ENCODE measurements at regions not wholly inside any gene's neighbourhood (a gene's known extent, or its start where the extent isn't known, plus 50 kb on each side); places are given as distances from the start of the nearest gene placed in this dataset.

GRCh38 chr9:88694625-88695024 lies 159.6 kb downstream of the NXNL2 start:
- no peaks in the 10 kb centered on the region for H3K4me1 ChIP-seq (ENCODE audit: control insufficient read depth in 1 of 2, extremely low read depth in 1 of 2, insufficient read depth in 2 of 2, low read length in 2 of 2)
- 73% methylated on average over 4 of the region's 12 CpGs for WGBS (ENCODE audit: insufficient coverage)
- no peak overlapping the region for H3K27ac Mint-ChIP-seq
- H3K27me3 ChIP-seq (replicated peaks in 1 of 2; ENCODE audit: control insufficient read depth in 2 of 2, extremely low read depth in 1 of 2, insufficient read depth in 2 of 2, low read length in 1 of 2), result peaks cover 0 to 14% of the 10 kb centered on the region in 2 experiments
- no peaks in the 10 kb centered on the region for H3K9me3 ChIP-seq
- H3K4me3 Mint-ChIP-seq, result no peak overlapping the region
- no peak for ATAC-seq (replicated peaks in 1 of 4)
- peaks cover 4 to 7% (median 5%) of the 10 kb centered on the region in 3 donors for H3K9me3 Mint-ChIP-seq
- ChIA-PET CTCF (no interaction called here), POLR2A (no interaction called here)
- no peaks in the 10 kb centered on the region for H3K4me1 Mint-ChIP-seq
- no peaks in the 10 kb centered on the region for H3K36me3 Mint-ChIP-seq
- H3K4me3 ChIP-seq (ENCODE audit: control insufficient read depth in 1 of 2, extremely low read depth in 1 of 2, low read length in 1 of 2), result no peak overlapping the region
- H3K27ac ChIP-seq (ENCODE audit: low read length), result no peak overlapping the region
- no peak for DNase-seq
- H3K36me3 ChIP-seq (ENCODE audit: control insufficient read depth in 2 of 2, extremely low read depth in 1 of 2, insufficient read depth in 1 of 2, low read length in 1 of 2), result no peaks in the 10 kb centered on the region
- peaks cover 14 to 28% of the 10 kb centered on the region in 2 donors for H3K27me3 Mint-ChIP-seq

DNA sequence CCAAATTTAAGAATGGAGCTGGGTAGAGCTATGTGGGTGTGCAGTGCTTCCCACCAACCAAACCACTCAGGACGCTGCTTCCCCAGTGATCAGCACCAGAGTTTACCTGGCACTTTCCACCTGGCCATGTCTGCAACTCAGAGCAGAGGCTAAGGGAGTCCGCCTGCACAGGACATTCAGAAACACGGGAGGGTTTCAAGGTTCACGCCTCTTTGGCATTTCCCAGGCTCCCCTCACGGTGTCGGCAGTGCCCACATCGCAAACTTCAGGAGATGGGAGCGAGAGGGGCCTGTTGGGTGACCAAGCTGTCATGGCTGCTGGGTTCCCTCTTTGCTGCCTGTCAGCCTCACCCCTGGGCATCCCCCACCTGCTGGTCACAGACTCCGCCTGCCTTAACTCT lies 161.5 kb downstream of the NXNL2 start:
- 83% methylated on average over 8 of the region's 9 CpGs for WGBS (ENCODE audit: insufficient coverage)
- H3K27ac Mint-ChIP-seq, result no peak overlapping the region
- no peak for DNase-seq
- Histone ChIP-seq H3K27ac (ENCODE audit: low read length) (no peak overlapping the region), H3K36me3 (ENCODE audit: control insufficient read depth in 2 of 2, extremely low read depth in 1 of 2, insufficient read depth in 1 of 2, low read length in 1 of 2) (no peaks in the 10 kb centered on the region), H3K4me1 (ENCODE audit: control insufficient read depth in 1 of 2, extremely low read depth in 1 of 2, insufficient read depth in 2 of 2, low read length in 2 of 2) (no peaks in the 10 kb centered on the region), H3K9me3 (no peaks in the 10 kb centered on the region), H3K4me3 (ENCODE audit: control insufficient read depth in 1 of 2, extremely low read depth in 1 of 2, low read length in 1 of 2) (no peak overlapping the region), H3K27me3 (replicated peaks in 1 of 2; ENCODE audit: control insufficient read depth in 2 of 2, extremely low read depth in 1 of 2, insufficient read depth in 2 of 2, low read length in 1 of 2) (peaks cover 0 to 18% of the 10 kb centered on the region in 2 experiments)
- no peak overlapping the region for H3K4me3 Mint-ChIP-seq
- peaks cover 5 to 9% (median 7%) of the 10 kb centered on the region in 3 donors for H3K9me3 Mint-ChIP-seq
- ATAC-seq (replicated peaks in 1 of 4), result no peak
- ChIA-PET CTCF (no interaction called here), POLR2A (no interaction called here)
- H3K27me3 Mint-ChIP-seq, result peaks cover 18 to 31% of the 10 kb centered on the region in 2 donors
- no peaks in the 10 kb centered on the region for H3K4me1 Mint-ChIP-seq
- H3K36me3 Mint-ChIP-seq, result no peaks in the 10 kb centered on the region

GRCh38 chr9:88697764-88698432 lies 162.9 kb downstream of the NXNL2 start:
- Mint-ChIP-seq H3K4me3 (no peak overlapping the region), H3K9me3 (peaks cover 5 to 9% (median 7%) of the 10 kb centered on the region in 3 donors), H3K4me1 (no peaks in the 10 kb centered on the region), H3K36me3 (no peaks in the 10 kb centered on the region), H3K27me3 (peaks cover 14 to 31% of the 10 kb centered on the region in 2 donors), H3K27ac (no peak overlapping the region)
- CTCF ChIA-PET, result interaction anchor here in 1 of 2 donors (0.6 kb wide), 1 partner anchor 1131 kb away, joined by 11 read pairs; no protein-coding TSS in a partner anchor
- DNase-seq, result no peak
- Histone ChIP-seq H3K27me3 (replicated peaks in 1 of 2; ENCODE audit: control insufficient read depth in 2 of 2, extremely low read depth in 1 of 2, insufficient read depth in 2 of 2, low read length in 1 of 2) (peaks cover 0 to 16% of the 10 kb centered on the region in 2 experiments), H3K4me3 (ENCODE audit: control insufficient read depth in 1 of 2, extremely low read depth in 1 of 2, low read length in 1 of 2) (no peak overlapping the region), H3K9me3 (no peaks in the 10 kb centered on the region), H3K36me3 (ENCODE audit: control insufficient read depth in 2 of 2, extremely low read depth in 1 of 2, insufficient read depth in 1 of 2, low read length in 1 of 2) (no peaks in the 10 kb centered on the region), H3K4me1 (ENCODE audit: control insufficient read depth in 1 of 2, extremely low read depth in 1 of 2, insufficient read depth in 2 of 2, low read length in 2 of 2) (no peaks in the 10 kb centered on the region), H3K27ac (ENCODE audit: low read length) (no peak overlapping the region)
- POLR2A ChIA-PET, result no interaction called here
- no peak for ATAC-seq (replicated peaks in 1 of 4)
- WGBS (ENCODE audit: insufficient coverage), result 52% methylated on average over 7 of the region's 8 CpGs

- CTCF ChIA-PET, result no interaction called here
- Mint-ChIP-seq H3K4me3 (no peak overlapping the region), H3K9me3 (peaks cover 0 to 5% (median 0%) of the 10 kb centered on the region in 3 donors), H3K4me1 (no peaks in the 10 kb centered on the region), H3K36me3 (no peaks in the 10 kb centered on the region), H3K27ac (no peak overlapping the region), H3K27me3 (peaks cover 9 to 12% of the 10 kb centered on the region in 2 donors)
- DNase-seq (no peak), ATAC-seq (replicated peaks in 1 of 4) (no peak)
- POLR2A ChIA-PET, result no interaction called here
- Histone ChIP-seq H3K4me3 (ENCODE audit: control insufficient read depth in 1 of 2, extremely low read depth in 1 of 2, low read length in 1 of 2) (no peak overlapping the region), H3K4me1 (ENCODE audit: control insufficient read depth in 1 of 2, extremely low read depth in 1 of 2, insufficient read depth in 2 of 2, low read length in 2 of 2) (no peaks in the 10 kb centered on the region), H3K27ac (ENCODE audit: low read length) (no peak overlapping the region), H3K36me3 (ENCODE audit: control insufficient read depth in 2 of 2, extremely low read depth in 1 of 2, insufficient read depth in 1 of 2, low read length in 1 of 2) (no peaks in the 10 kb centered on the region), H3K27me3 (replicated peaks in 1 of 2; ENCODE audit: control insufficient read depth in 2 of 2, extremely low read depth in 1 of 2, insufficient read depth in 2 of 2, low read length in 1 of 2) (peaks cover 0 to 10% of the 10 kb centered on the region in 2 experiments), H3K9me3 (no peaks in the 10 kb centered on the region)
- 100% methylated on average over 1 of the region's 2 CpGs for WGBS (ENCODE audit: insufficient coverage)
Measured at GRCh38 chr9:88702985-88703384, 168.0 kb downstream of the NXNL2 start.

DNA sequence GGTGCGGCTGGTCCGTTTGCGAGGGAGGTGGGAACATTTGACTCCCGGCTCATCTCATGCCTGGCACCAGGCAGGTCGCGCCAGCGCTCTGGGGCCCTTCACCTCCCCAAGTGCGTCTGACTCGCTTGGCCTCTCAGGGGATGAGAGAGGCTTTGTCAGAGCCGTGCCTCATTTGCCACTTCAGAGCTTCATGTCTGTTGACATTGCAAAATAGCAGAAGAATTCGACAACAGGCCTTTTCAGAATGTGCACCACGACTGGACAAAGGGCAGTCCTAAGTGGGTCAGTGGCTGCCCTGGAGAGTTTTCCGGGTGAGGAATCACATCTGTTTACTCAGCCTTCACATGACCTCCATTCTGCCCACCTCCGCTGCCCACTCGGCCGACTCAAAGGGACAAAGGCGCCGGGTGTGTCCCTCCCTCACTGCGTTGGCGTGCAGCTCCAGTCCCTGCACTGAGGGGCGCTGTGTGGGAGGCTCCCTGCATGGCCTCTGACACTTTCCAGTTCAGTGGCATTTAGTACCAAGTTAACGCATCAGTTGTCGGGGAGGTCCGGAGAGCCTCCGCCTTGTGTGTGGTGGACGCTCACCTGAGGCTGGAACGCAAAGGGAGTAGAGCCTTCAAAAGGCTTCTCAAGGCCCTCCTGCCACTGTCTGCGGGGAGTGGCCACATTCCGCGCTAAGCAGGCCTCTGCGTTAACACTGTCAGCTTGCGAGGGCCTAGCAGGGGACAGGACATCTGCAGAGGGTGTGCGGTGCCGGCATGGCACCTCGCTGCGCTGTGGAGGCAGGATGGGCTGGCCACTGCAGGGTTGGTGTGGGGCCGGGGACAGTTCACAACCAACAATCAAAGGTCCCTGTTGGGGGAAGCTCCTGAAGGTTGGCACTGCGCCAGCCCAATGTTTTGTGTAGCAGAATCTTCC lies 171.5 kb downstream of the NXNL2 start:
- no peaks in the 10 kb centered on the region for H3K9me3 Mint-ChIP-seq
- WGBS (ENCODE audit: insufficient coverage), result 92% methylated on average over 32 of the region's 38 CpGs
- H3K27me3 Mint-ChIP-seq, result peaks cover 4 to 7% of the 10 kb centered on the region in 2 donors
- H3K27ac Mint-ChIP-seq, result no peak overlapping the region
- no peaks in the 10 kb centered on the region for H3K4me1 Mint-ChIP-seq
- H3K9me3 ChIP-seq, result no peaks in the 10 kb centered on the region
- no peak for DNase-seq
- peaks cover 0 to 6% of the 10 kb centered on the region in 2 experiments for H3K27me3 ChIP-seq (replicated peaks in 1 of 2; ENCODE audit: control insufficient read depth in 2 of 2, extremely low read depth in 1 of 2, insufficient read depth in 2 of 2, low read length in 1 of 2)
- no peak for ATAC-seq (replicated peaks in 1 of 4)
- H3K27ac ChIP-seq (ENCODE audit: low read length), result no peak overlapping the region
- no peak overlapping the region for H3K4me3 ChIP-seq (ENCODE audit: control insufficient read depth in 1 of 2, extremely low read depth in 1 of 2, low read length in 1 of 2)
- H3K4me1 ChIP-seq (ENCODE audit: control insufficient read depth in 1 of 2, extremely low read depth in 1 of 2, insufficient read depth in 2 of 2, low read length in 2 of 2), result no peaks in the 10 kb centered on the region
- ChIA-PET CTCF (no interaction called here), POLR2A (interaction anchor here in 1 of 2 donors (0.5 kb wide), 1 partner anchor 88 kb away, joined by 4 read pairs; no protein-coding TSS in a partner anchor)
- no peak overlapping the region for H3K4me3 Mint-ChIP-seq
- H3K36me3 Mint-ChIP-seq, result no peaks in the 10 kb centered on the region
- no peaks in the 10 kb centered on the region for H3K36me3 ChIP-seq (ENCODE audit: control insufficient read depth in 2 of 2, extremely low read depth in 1 of 2, insufficient read depth in 1 of 2, low read length in 1 of 2)

- no CpG with 5 or more reads among the region's 2 CpGs for WGBS (ENCODE audit: insufficient coverage)
- peaks cover 0 to 6% of the 10 kb centered on the region in 2 experiments for H3K27me3 ChIP-seq (replicated peaks in 1 of 2; ENCODE audit: control insufficient read depth in 2 of 2, extremely low read depth in 1 of 2, insufficient read depth in 2 of 2, low read length in 1 of 2)
- H3K4me1 ChIP-seq (ENCODE audit: control insufficient read depth in 1 of 2, extremely low read depth in 1 of 2, insufficient read depth in 2 of 2, low read length in 2 of 2), result no peaks in the 10 kb centered on the region
- no peaks in the 10 kb centered on the region for H3K36me3 Mint-ChIP-seq
- H3K27ac Mint-ChIP-seq, result no peak overlapping the region
- no peaks in the 10 kb centered on the region for H3K9me3 ChIP-seq
- H3K4me1 Mint-ChIP-seq, result no peaks in the 10 kb centered on the region
- ATAC-seq (replicated peaks in 1 of 4), result no peak
- no peak overlapping the region for H3K27ac ChIP-seq (ENCODE audit: low read length)
- no peaks in the 10 kb centered on the region for H3K36me3 ChIP-seq (ENCODE audit: control insufficient read depth in 2 of 2, extremely low read depth in 1 of 2, insufficient read depth in 1 of 2, low read length in 1 of 2)
- H3K4me3 ChIP-seq (ENCODE audit: control insufficient read depth in 1 of 2, extremely low read depth in 1 of 2, low read length in 1 of 2), result no peak overlapping the region
- ChIA-PET POLR2A (no interaction called here), CTCF (no interaction called here)
- H3K27me3 Mint-ChIP-seq, result peaks cover 12 to 15% of the 10 kb centered on the region in 2 donors
- peaks cover 0 to 5% (median 4%) of the 10 kb centered on the region in 3 donors for H3K9me3 Mint-ChIP-seq
- no peak overlapping the region for H3K4me3 Mint-ChIP-seq
- no peak for DNase-seq
Measured at GRCh38 chr9:88710449-88710848, 175.5 kb downstream of the NXNL2 start.

All from T-cell (primary cell).